ENCODE measurements at regions not wholly inside any gene's neighbourhood (a gene's known extent, or its start where the extent isn't known, plus 50 kb on each side); places are given as distances from the start of the nearest gene placed in this dataset.
"Not testable (repeated sequence)": the region's sequence is repeated elsewhere in the genome, so short reads cannot be mapped to it uniquely, and the experiment has no call there.

DNA sequence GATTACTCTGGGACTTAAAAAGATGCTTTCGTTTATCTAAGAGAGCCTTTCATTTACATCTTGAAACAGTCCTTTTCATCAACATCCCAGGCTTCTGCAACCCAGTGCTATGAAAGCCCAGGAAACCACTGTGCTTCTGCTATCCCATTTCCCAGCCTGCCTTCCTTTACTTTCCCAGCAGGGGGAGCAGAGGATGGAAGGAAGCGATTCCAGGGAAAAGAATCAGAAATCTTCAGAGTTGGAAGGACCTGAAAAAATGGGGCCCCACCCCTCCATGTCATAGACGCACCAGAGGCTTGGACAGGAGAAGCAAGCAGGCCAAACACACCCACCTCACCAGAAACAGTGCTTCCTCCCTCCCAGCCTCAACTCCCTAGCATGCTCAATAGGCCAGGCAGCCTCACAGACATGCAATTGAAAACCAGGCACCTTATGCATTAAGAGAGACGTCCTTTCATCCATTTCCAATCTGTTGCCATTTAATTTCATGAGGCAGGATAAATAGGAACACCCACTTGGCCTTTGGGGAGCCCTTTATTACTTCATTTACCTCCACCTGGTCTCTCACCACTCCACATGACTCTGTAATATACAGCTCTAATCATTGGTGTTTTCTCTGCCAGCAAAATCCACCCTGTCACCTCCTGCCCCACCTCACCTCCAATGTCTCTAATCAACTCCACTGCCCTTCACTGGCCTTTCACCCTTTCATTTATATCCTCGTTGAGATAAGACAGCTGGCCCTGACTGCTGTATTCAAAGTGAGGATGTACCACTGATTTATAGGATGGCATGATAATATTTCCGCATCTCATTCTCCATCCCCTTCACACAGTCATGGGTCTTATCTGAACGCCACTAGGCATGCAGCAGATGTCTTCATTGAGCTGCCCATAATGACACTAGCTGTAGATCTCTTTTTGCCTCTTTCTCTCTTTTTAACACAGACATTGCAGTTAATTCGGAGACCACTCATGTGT, 583.9 kb downstream of the NTRK3 start:
- DNase-seq = peak; percentile 17

DNA sequence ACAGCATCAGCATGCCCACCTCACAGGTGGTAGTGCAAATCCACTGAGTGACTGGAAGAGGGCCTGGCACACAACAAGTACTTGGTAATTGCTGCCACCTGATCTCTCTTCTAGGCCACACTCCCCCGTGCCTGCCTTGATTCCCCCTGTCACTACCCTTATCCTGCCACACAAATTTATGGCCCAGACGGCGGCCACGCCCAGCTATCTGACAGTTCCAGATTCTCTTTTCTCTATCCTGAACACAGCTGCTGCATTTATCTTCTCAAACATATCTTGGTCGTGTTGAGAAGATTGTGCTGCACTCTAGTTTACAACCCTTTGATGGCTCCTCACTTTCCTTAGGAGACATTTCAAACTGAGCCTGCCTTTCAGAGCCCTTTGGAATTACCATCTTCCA, 585.2 kb downstream of the NTRK3 start:
- no peak for DNase-seq

DNA sequence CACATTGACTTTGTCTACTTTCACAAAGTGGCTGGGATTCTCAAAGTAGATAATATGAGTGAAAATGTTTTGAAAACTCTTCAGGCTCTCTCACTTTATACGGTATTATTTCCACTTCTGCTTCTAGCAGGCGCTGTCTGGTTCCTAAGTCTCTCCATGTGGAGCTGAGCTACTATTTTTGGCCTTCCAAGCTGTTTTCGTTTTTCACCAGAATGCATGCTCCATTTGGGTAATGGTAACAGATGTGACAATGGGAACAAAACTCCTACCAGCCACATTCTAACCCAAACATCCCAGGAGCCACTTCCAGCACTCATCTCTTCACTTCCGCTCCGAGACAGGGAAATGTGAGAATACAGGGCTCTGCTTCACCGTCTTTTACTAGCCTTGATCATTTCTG, 586.7 kb downstream of the NTRK3 start:
- DNase-seq = no peak

DNA sequence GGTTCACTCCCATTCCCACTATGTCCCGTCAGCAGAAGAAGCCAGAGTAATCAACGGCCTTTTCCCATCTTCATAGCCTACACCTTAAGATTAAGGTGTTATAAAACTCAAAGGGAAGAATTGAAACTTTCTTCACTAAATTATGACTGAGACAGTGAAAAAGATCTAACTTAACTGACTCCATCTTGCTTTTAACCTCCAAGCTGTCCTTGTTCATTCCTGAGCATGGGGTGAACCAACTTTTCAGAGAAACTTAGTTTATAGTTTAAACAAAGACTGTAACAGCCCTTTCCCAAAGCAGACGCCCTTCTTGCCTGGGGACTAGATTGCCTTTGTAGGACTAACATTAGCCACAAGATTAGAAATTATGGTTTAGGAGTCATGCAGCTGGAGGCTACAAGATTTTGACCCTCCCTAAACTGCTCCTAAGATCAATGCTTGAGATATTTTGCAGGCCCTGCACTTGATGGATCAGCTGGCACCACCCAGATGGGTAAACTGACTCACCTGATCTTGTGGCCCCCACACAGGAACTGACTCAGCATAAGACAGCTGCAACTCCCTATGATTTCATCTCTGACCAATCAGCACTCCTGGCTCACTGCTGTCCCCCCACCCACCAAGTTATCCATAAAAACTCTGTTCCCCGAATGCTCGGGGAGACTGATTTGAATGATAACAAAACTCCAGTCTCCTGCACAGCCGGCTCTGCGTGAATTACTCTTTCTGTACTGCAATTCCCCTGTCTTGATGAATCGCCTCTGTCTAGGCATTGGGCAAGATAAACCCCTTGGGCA, 587.6 kb downstream of the NTRK3 start:
- DNase-seq = not testable (repeated sequence)

DNA sequence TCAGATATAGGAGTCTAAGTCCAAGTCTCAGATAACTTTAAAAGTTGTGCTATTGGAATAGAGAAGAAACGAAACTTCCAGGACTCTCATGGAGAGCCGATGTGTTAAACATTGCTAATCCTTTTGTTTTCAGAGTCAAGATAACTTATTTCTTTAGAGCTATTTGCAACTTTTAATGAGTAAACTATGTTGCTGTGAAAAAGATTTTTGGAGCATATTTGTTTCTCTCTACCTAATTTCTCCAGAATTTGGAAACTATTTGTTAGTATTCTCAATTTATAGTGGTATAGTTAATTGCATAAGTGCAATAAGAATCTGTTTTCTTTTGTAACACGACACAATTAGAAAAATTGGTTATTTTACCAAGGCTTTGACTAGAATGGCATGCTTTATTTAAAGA, 588.9 kb downstream of the NTRK3 start:
- no peak for DNase-seq

DNA sequence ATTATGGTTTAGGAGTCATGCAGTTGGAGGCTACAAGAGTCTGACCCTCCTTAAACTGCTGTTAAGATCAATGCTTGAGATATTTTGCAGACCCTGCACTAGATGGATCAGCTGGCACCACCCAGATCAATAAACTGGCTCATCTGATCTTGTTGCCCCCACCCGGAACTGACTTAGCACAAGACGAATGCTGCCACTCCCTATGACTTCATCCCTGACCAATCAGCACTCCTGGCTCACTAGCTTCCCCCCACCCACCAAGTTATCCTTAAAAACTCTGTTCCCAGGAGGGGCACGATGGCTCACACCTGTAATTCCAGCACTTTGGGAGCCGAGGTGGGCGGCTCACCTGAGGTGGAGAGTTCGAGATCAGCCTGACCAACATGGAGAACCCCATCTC, 594.0 kb downstream of the NTRK3 start:
- DNase-seq = no peak

DNA sequence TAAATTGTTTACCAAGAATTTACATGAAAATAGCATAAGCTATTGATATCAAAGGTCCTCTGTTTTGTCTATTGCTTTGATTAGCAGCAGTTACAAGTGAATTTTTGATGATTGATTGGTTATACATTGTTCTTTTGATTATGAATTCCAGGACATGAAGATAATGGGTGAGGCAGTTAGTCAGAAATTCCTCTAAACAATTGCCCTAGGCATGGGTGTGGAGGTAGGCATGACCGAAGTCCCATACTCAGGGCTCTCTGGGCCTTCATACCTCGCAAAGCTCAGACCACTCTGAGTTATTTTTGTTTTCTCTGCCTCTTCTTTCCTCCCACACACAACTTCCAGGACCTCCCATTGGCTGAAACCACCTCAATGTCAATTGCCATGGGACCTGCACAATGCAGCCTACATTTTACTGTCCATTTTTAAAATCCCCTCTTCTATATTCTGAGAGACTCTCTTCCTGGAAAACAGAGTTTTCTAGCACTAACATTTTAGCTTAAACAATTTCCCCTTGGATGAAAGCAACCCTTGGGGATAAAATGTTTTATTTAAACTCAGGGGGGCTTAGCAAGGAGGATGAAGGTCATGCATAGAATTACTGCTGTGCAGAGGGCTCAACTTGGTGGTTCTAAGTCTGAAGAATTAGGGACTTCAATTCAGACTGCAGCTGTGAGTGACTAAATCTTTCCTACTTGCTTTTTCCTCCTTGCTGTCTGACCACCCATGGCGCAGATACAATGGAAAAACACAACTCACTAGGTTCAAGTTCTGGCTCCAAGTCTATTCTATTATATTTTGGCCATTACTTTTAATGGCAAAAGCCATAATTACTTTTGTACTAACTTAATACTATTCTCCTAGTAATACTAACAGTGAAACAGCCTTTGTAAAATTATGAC, 594.8 kb downstream of the NTRK3 start:
- DNase-seq = no peak

DNA sequence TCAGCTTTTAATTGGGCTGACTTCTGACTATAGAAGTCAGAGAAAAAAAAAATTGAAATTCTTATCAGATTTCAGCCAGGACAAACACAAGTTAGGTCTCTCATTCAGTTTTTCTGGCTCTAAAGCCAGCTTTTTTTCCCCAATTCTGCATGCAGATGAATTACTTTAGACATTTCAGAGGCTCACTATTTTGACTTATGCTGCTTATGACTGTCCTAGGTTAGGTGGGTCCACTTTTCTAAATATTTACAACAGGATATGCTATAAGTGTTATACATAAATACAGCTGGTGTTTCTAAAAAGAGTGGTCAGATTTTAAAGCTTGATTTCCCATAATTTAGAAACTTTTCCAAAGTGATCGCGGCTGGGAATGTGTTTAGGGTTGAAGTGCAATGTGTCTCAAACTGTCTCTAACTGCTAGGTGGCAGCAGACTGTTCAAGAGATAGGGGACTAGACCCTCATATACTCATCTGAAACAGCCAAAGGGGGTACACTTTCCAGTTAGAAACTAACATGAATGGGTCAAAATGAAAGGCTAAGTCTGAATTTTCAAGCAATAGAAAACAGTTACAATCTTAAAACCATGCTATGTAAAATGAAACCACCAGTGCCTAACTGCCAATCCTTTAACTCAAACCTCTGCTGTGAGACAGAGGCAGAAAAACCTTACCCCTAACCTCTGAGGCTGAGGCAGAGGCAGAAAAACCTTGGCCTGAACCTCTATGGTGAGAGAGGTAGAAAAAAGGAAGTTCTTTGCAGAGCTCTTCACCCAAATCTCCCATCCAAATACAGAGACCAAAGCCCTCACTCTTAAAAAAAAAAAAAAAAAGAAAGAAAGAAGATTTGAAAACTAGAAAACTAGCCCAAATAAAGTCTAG, 596.0 kb downstream of the NTRK3 start:
- no peak for DNase-seq

DNA sequence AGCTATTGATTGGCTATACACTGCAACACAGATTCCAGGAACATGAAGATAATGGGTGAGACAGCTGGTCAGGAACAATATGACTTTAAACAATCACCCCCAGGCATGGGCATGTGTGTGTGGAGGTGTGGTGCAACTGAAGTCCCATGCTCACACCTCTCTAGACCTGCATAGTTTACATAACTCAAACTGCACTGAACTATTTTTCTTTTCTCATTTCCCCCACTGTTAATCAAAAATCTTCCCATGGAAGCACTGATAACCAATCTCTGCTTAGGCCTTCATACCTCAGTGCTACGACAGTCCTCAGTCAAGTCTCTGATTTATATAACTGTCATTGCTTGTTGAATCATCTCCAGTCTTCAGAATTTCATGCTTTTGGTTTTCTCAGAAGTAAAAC, 600.2 kb downstream of the NTRK3 start:
- no peak for DNase-seq

DNA sequence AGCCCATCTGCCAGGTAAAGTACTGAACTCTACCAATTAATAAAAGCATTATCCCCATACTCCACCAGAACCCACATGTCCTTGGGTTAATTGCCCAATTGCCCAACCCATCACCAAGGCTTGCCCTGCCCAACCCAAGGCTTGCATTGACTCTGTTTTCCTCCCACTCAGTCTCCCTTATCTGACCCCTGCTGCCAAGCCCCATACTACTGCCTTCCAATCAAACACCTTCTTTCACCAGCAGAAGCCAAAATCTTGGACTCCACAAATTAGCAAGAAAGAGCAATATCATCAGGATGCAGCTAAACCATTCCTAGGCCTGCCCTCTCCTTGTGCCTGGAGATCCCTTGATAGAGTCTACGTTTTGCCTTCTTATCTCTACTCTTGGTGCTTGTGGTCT, 602.9 kb downstream of the NTRK3 start:
- DNase-seq = no peak

DNA sequence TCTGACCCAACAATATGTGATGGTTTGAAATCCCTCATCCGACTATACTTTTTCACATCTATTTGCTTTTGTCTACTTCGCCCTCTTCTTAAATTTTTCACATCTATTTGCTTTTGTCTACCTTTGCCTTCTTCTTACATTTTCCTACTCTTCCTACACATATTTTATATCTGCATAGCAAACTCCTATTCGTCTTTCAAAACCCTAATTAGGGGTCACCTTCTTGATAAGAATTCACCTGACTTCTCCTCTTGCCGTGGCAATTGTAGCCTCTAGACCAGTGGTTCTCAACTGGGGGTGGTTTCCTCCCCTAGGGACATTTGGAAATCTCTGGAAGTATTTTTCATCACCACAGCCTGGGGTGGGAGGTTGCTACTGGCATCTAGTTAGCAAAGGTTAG, 607.4 kb downstream of the NTRK3 start:
- no peak for DNase-seq

DNA sequence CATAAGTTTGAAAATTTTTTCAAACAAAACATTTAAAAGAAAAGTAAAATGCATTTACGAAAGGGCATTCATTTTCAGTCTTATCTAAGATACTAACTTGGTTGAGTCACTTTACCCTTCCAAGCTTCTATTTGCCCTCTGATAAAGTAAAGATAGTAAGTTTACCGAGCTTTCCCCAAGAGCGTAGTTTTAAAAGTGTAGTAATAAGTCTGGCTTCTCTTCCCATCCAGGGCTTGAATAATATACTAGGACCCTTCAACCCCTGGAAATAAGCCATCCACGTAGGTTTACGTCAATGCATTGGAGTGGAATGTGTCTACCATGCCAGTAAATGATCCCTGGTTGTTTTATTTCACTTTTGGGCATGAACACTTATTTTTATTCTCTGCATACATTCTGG, 608.3 kb downstream of the NTRK3 start:
- DNase-seq = no peak

DNA sequence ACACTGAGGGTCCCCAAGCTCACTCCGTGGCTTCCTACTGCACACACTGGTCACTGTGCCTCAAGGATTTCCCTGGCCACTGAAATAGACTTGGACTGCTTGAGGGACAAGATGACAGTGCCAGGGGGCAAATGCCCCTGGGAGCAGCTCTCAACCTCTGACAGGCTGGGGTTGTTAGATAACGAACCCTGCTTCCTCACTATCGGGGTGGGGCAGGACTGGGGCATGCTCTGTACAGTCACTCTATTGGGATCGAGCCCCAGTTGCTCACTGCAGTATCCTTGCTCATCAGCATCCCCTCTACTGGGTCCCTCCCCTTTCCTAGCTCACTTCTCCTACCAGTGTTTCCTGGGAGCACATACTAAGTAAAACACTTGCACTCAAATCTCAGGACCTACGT, 610.8 kb downstream of the NTRK3 start:
- no peak for DNase-seq

DNA sequence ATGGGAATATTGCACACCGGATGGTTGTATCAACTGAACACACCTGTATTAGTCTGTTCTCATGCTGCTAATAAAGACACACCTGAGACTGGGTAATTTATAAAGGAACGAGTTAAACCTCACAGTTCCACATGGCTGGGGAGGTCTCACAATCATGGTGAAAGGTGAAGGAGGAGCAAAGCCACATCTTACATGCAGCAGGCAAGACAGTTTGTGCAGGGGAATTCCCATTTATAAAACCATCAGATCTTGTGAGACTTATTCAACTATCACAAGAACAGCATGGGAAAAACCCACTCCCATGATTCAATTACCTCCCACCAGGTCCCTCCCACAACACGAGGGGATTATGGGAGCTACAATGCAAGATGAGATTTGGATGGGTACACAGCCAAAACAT, 613.5 kb downstream of the NTRK3 start:
- DNase-seq = not testable (repeated sequence)

DNA sequence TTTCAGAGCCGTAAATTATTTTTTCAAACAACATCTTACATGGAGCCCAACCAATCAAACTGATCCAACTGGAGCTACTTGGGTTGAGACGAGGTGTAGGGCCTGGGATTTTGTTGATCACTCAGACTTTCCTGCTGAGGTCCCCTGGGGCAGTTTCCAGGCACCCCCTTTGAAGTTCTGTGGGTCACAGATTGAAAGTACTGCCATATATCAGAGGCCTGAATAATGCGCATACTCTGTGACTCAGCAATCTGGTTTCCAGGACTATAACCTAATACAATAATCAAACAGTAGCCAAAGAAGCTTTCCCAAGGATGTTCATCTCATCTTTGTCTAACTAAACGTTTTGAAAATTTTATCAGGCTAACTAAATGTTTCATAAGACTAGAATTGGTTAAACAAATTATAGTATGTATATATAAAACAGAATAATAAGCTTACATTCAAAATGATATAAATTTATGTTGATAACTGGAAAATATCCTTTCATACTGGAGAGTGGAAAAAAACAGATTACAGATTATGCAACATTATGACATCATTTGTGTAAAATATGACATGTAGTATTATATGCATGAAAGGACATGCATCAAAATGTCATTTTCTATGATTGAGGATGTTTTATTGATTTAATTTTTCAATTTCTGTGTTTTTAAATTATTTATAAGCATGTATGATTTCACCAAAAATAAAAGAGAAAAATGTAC, 617.1 kb downstream of the NTRK3 start:
- DNase-seq = no peak

DNA sequence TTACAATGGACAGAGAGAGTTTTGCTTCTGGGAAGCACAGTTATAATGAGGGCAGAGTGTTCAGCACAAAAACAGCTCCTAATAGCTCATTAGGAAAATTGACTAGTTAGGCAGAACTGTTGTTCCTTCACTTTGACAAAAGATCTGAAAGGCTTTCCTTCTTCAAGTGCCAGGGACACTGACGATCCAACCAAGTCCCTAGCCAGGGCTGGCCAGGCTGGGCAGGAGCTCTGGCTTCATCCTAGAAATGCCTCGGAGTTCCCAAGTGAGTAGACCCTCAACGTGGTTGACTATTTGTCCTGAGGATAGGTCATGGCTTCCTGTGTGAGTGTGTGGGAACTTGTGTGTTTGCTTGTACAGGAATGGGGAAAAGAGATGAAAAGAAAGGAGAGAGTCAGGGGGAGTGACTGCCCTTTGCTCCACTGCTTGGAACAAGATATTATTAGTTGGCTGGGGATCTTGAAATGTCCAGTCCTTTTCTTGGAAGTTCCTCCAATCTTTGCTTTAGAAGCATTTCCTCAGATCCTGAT, 617.9 kb downstream of the NTRK3 start:
- no peak for DNase-seq

DNA sequence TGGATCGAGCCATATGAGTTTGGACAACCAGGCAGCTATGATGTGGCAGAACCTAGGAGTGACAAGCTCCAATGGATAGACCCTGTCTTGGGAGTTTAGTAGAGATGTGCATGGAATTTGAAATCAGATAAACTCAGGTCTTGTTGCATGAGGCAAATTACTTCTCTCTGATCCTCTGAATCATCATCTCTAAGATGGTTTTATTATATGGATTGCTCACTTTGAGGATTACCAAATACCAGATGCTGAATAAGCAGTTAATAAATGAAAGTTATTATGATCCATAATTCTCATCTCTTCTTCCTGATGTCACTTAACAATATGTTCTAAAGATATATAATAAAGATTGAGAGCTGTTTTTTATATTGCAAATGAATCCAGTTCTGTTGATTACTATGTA, 622.2 kb downstream of the NTRK3 start:
- no peak for DNase-seq

DNA sequence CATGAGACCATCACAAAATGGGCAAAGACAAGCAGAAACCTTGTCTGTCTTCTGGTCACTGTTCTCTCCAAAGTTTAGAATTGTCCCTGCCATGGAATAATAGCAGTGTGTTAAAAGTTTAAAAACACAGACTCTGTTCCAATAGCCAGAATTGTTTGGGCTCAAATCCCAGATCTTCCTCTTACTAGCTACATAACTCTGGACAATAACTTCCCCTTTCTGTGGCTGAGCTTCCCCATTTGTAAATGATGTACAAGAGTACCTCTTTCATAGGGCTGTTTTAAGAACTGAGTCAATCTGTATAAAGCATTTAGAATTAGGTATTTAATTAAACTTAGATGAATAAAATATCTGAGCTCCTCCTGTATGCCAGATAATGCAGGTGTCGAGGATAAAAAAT, 623.0 kb downstream of the NTRK3 start:
- DNase-seq = no peak

DNA sequence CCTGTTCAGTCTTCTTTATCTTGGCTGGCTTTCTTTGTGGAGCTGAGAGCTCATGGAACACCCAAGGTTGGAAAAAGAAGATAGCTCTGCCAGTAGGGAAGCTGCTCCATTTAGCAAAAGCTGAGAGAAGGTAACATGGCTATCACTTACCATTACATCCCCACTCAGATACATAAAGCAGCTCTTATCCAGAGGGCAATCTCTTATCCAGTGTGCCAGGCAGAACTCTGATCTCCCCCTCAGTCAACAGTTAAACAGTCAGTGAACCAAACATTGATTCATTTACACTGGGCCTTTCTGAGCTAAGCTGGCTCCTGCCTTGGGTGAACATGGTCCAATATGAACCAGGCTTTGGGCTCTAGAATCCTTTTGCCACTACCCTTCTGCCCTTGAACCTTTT, 624.2 kb downstream of the NTRK3 start:
- DNase-seq = no peak

DNA sequence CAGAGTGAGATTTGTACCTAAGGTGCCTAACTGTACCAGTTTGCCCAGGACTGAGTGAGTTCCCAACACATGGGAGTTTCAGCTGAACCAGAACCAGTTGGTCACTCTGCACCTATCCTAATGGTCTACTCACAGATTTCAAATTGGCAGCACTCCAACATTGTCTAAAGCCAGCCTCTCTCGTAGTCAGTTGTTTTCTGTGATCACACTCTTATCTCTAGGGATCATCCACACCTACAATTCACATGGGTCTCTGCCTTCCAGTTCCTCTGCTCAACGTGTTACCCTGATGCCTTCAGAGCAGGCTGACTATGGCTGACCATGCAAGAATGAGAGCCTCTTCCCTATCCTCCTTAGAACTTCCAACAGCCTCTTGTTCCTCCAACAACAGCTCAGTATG, 624.8 kb downstream of the NTRK3 start:
- no peak for DNase-seq

DNA sequence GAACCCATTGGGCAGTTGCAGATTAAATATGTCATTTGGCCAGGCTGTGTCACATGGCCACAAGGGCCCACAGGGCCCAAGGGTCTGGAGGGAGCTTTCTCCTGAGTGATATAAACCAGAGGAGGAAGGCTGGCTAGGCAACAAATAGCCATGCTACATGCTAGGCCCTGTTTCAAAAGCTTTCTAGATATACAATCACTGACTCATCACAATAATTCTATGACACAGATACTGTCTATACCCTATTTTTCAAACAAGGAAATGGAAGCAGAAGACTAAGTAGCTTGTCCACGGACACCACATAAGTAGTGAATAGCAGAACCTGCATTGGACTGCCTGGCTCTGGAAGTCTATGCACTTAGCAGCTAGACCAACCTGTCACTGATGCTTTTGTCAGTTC, 625.4 kb downstream of the NTRK3 start:
- no peak for DNase-seq
